IPS-18a (cell line): ENCODE measurements at regions not wholly inside any gene's neighbourhood (a gene's known extent, or its start where the extent isn't known, plus 50 kb on each side); places are given as distances from the start of the nearest gene placed in this dataset.

Source experiments
- H3K27ac ChIP-seq: one replicate; pipeline ENCODE4 v1.5.1; 2013; ENCODE audit warnings: low read length
- H3K27me3 ChIP-seq: one replicate; pipeline ENCODE4 v1.6.1; 2013; ENCODE audit warnings: mild to moderate bottlenecking, low read length; ENCODE audit not compliant: control insufficient read depth, insufficient read depth
- H3K36me3 ChIP-seq: one replicate; pipeline ENCODE4 v1.6.1; 2013; ENCODE audit warnings: low read depth, low read length; ENCODE audit not compliant: control insufficient read depth
- H3K4me1 ChIP-seq: one replicate; pipeline ENCODE4 v1.6.1; 2013; ENCODE audit warnings: low read depth, low read length; ENCODE audit not compliant: control insufficient read depth
- H3K4me3 ChIP-seq: one replicate; pipeline ENCODE4 v1.5.1; 2013; ENCODE audit warnings: low read length
- H3K9ac ChIP-seq: one replicate; pipeline ENCODE4 v1.6.1; 2013; ENCODE audit warnings: mild to moderate bottlenecking, low read length, moderate library complexity
- H3K9me3 ChIP-seq: one replicate; pipeline ENCODE4 v1.6.1; 2013; ENCODE audit warnings: low read depth, low read length; ENCODE audit not compliant: control insufficient read depth

DNA sequence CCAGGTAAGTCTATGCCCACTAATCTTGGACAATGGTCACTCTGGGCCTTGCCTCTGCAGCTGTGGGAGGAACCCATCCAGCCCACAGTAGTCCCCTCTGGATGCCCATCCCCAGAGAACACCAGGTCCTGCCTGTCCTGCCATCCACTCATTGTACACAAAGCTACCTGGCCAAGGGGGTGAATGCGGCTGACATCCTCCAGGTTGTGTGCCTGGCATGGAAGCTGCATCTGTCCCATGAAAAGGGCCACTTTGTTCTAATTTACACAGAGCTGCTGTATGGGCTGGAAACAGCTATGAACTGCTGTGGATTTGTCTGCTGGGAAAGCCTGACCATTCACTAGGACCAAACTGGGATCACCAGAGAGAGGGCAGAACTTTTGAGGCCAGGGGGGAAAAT is 324.8 kb downstream of the LRFN2 start:
- no peaks in the 10 kb centered on the region for H3K9me3 ChIP-seq
- no peaks in the 10 kb centered on the region for H3K36me3 ChIP-seq
- H3K27ac ChIP-seq: no peak overlapping the region
- H3K4me3 ChIP-seq: no peak overlapping the region
- H3K9ac ChIP-seq: no peak overlapping the region
- H3K4me1 ChIP-seq: peaks cover 10% of the 10 kb centered on the region
- H3K27me3 ChIP-seq: no peaks in the 10 kb centered on the region

GRCh38 chr6:40258531-40258930 is 324.3 kb upstream of the MOCS1 start:
- peaks cover 10% of the 10 kb centered on the region for H3K4me1 ChIP-seq
- H3K27me3 ChIP-seq: no peaks in the 10 kb centered on the region
- no peaks in the 10 kb centered on the region for H3K9me3 ChIP-seq
- no peak overlapping the region for H3K4me3 ChIP-seq
- H3K36me3 ChIP-seq: no peaks in the 10 kb centered on the region
- H3K27ac ChIP-seq: no peak overlapping the region
- no peak overlapping the region for H3K9ac ChIP-seq

DNA sequence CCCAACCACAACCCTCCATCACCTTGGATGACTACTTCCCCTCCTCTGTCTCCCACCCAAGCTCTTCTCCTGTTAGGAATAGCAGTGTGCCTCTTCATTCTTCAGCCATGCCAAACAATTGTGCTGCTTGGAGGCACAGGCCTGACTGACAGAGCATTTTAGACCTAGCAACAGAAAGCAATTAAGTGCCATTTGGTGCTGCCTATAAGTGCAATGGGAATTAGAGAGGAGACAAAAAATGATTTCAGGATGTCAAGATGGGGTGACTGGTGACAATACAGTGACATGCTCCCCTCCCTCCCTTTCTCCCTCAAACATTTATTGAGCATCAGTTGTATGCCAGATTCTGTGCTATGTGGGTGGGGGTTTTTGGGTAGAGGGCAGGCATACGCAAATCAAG is 322.6 kb upstream of the MOCS1 start:
- H3K36me3 ChIP-seq: no peaks in the 10 kb centered on the region

GRCh38 chr6:40256224-40256623 is 322.0 kb upstream of the MOCS1 start:
- Histone ChIP-seq H3K27me3 (no peaks in the 10 kb centered on the region), H3K4me3 (no peak overlapping the region), H3K9me3 (no peaks in the 10 kb centered on the region), H3K9ac (no peak overlapping the region), H3K4me1 (peaks cover 10% of the 10 kb centered on the region), H3K36me3 (no peaks in the 10 kb centered on the region), H3K27ac (no peak overlapping the region)

More for the DNA sequence above, 322.6 kb upstream of the MOCS1 start:
- no peak overlapping the region for H3K4me3 ChIP-seq
- no peak overlapping the region for H3K27ac ChIP-seq
- no peaks in the 10 kb centered on the region for H3K9me3 ChIP-seq
- no peaks in the 10 kb centered on the region for H3K27me3 ChIP-seq
- peaks cover 10% of the 10 kb centered on the region for H3K4me1 ChIP-seq
- H3K9ac ChIP-seq: no peak overlapping the region

- Histone ChIP-seq H3K27me3 (no peaks in the 10 kb centered on the region), H3K9ac (no peak overlapping the region), H3K36me3 (no peaks in the 10 kb centered on the region), H3K4me1 (peaks cover under 1% of the 10 kb centered on the region), H3K9me3 (no peaks in the 10 kb centered on the region), H3K27ac (no peak overlapping the region), H3K4me3 (no peak overlapping the region)
Measured at GRCh38 chr6:40253420-40253819, 319.2 kb upstream of the MOCS1 start.

- H3K4me1 ChIP-seq: no peaks in the 10 kb centered on the region
- H3K9ac ChIP-seq: no peak overlapping the region
- no peaks in the 10 kb centered on the region for H3K9me3 ChIP-seq
- no peaks in the 10 kb centered on the region for H3K27me3 ChIP-seq
- no peak overlapping the region for H3K4me3 ChIP-seq
- H3K27ac ChIP-seq: no peak overlapping the region
- H3K36me3 ChIP-seq: no peaks in the 10 kb centered on the region
Measured at GRCh38 chr6:40252531-40253258, 318.4 kb upstream of the MOCS1 start.

DNA sequence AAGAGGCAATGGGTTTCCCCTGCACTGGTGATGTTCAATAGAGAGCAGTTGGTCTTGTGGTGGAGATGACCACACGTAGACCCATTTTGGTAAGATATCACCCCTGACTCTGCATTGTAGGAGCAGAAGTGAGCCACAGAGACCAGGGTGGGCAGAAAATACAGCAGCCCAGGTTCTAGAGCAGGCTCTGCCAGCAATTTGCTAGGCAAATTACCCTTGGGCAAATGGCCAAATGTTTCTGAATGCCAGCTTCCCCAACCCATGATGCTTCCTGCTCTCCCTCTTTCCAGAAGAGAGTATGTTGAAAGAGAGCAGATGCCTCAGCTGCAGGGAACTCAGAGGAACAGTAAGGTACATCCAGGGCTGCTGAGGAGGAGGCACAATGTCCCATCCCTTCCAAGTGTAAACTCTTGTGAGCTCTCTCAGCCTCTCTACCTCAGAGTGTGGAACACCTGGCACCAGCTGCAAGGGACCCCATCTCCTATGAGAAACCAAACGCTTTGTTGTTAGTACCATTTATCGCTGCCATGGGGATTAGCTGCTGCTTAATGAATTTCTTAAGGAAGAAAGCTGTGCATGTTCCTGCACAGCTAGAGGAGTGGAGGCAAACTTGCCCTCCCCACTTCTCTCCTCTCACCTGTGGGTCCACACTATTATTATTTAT is 317.5 kb upstream of the MOCS1 start:
- Histone ChIP-seq H3K9ac (no peak overlapping the region), H3K27ac (no peak overlapping the region), H3K4me3 (no peak overlapping the region), H3K36me3 (no peaks in the 10 kb centered on the region), H3K27me3 (no peaks in the 10 kb centered on the region), H3K4me1 (no peaks in the 10 kb centered on the region), H3K9me3 (no peaks in the 10 kb centered on the region)

DNA sequence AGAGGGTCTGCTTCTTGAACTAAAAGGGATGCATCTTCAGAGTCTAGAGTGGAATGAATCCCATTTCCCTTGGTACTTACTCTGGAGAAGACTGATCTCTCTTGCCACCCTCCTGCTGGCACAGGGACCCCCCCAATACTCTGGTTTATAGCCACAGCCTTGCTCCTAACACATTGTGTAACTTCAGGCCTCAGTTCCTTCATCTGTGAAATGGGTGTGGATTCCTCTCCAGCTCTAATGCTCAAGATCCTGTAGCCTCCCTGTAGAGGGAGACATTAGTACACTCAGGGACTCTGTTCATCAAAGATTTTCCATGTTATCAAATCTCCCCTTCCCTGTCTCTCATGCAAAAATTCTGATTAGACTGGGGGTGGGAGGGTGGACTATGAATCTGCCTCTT is 315.7 kb upstream of the MOCS1 start:
- no peak overlapping the region for H3K9ac ChIP-seq
- no peaks in the 10 kb centered on the region for H3K27me3 ChIP-seq
- H3K27ac ChIP-seq: no peak overlapping the region
- no peaks in the 10 kb centered on the region for H3K4me1 ChIP-seq
- H3K36me3 ChIP-seq: no peaks in the 10 kb centered on the region
- H3K4me3 ChIP-seq: no peak overlapping the region
- no peaks in the 10 kb centered on the region for H3K9me3 ChIP-seq

GRCh38 chr6:40247516-40248115 is 313.4 kb upstream of the MOCS1 start:
- no peak overlapping the region for H3K4me3 ChIP-seq
- no peaks in the 10 kb centered on the region for H3K9me3 ChIP-seq
- H3K27ac ChIP-seq: no peak overlapping the region
- no peaks in the 10 kb centered on the region for H3K36me3 ChIP-seq
- H3K9ac ChIP-seq: no peak overlapping the region
- H3K4me1 ChIP-seq: no peaks in the 10 kb centered on the region
- H3K27me3 ChIP-seq: no peaks in the 10 kb centered on the region

GRCh38 chr6:40244699-40245098 is 310.4 kb upstream of the MOCS1 start:
- no peaks in the 10 kb centered on the region for H3K27me3 ChIP-seq
- H3K4me1 ChIP-seq: no peaks in the 10 kb centered on the region
- H3K27ac ChIP-seq: no peak overlapping the region
- no peak overlapping the region for H3K4me3 ChIP-seq
- H3K36me3 ChIP-seq: no peaks in the 10 kb centered on the region
- H3K9me3 ChIP-seq: no peaks in the 10 kb centered on the region
- no peak overlapping the region for H3K9ac ChIP-seq

- no peaks in the 10 kb centered on the region for H3K9me3 ChIP-seq
- peaks cover 7% of the 10 kb centered on the region for H3K4me1 ChIP-seq
- H3K9ac ChIP-seq: no peak overlapping the region
- no peaks in the 10 kb centered on the region for H3K36me3 ChIP-seq
- no peak overlapping the region for H3K27ac ChIP-seq
- H3K4me3 ChIP-seq: no peak overlapping the region
- H3K27me3 ChIP-seq: no peaks in the 10 kb centered on the region
Measured at GRCh38 chr6:40232698-40233097, 298.4 kb upstream of the MOCS1 start.

GRCh38 chr6:40227735-40228134 is 293.5 kb upstream of the MOCS1 start:
- Histone ChIP-seq H3K27ac (no peak overlapping the region), H3K36me3 (no peaks in the 10 kb centered on the region), H3K4me3 (no peak overlapping the region), H3K9me3 (peaks cover 4% of the 10 kb centered on the region), H3K4me1 (peaks cover 3% of the 10 kb centered on the region), H3K9ac (no peak overlapping the region), H3K27me3 (no peaks in the 10 kb centered on the region)
